H9 (cell line): ENCODE measurements at regions not wholly inside any gene's neighbourhood (a gene's known extent, or its start where the extent isn't known, plus 50 kb on each side); places are given as distances from the start of the nearest gene placed in this dataset.

Experiments used
- DNase-seq: peaks from one replicate; pipeline ENCODE4 v3.0.0-alpha.2; 2017
- H2AFZ ChIP-seq: one replicate; pipeline ENCODE4 v1.6.1; 2013; ENCODE audit warnings: mild to moderate bottlenecking, low read length, control low read depth, moderate library complexity
- H2AK5ac ChIP-seq: 2 replicates; pipeline ENCODE4 v1.6.1; 2013; ENCODE audit warnings: low read length, control low read depth, mixed read lengths; ENCODE audit not compliant: insufficient read length
- H2BK120ac ChIP-seq: one replicate; pipeline ENCODE4 v1.6.1; 2013; ENCODE audit warnings: low read depth, mild to moderate bottlenecking, low read length, control low read depth, inconsistent platforms; ENCODE audit not compliant: poor library complexity, severe bottlenecking
- H2BK12ac ChIP-seq: 2 replicates; pipeline ENCODE4 v1.6.1; 2013; ENCODE audit warnings: low read length, control low read depth, mixed read lengths, low read depth; ENCODE audit not compliant: insufficient read length
- H2BK15ac ChIP-seq: 2 replicates; pipeline ENCODE4 v1.6.1; 2013; ENCODE audit warnings: low read depth, low read length, control low read depth
- H2BK20ac ChIP-seq: one replicate; pipeline ENCODE4 v1.6.1; 2013; ENCODE audit warnings: low read depth, mild to moderate bottlenecking, low read length, control low read depth, inconsistent platforms; ENCODE audit not compliant: poor library complexity, severe bottlenecking
- H2BK5ac ChIP-seq: 2 replicates; pipeline ENCODE4 v1.6.1; 2013; ENCODE audit warnings: low read length, control low read depth, mixed read lengths; ENCODE audit not compliant: insufficient read length
- H3K14ac ChIP-seq: 2 replicates; pipeline ENCODE4 v1.6.1; 2013; ENCODE audit warnings: low read length, control low read depth; ENCODE audit not compliant: insufficient read depth
- H3K18ac ChIP-seq: 2 replicates; pipeline ENCODE4 v1.6.1; 2013; ENCODE audit warnings: low read depth, mild to moderate bottlenecking, mixed read lengths, low read length, control low read depth; ENCODE audit not compliant: insufficient read length
- H3K23ac ChIP-seq: 2 replicates; pipeline ENCODE4 v1.6.1; 2013; ENCODE audit warnings: low read length, control low read depth, mixed read lengths, low read depth; ENCODE audit not compliant: insufficient read length
- H3K23me2 ChIP-seq: 2 replicates; pipeline ENCODE4 v1.6.1; 2013; ENCODE audit warnings: low read depth, mild to moderate bottlenecking, mixed read lengths, low read length, control low read depth; ENCODE audit not compliant: insufficient read length, poor library complexity, severe bottlenecking
- H3K27ac ChIP-seq: 2 replicates; pipeline ENCODE4 v1.5.1; 2013; ENCODE audit warnings: low read length, control low read depth, mixed read lengths, low read depth; ENCODE audit not compliant: insufficient read length
- H3K27me3 ChIP-seq: 2 replicates; pipeline ENCODE4 v1.6.1; 2013; ENCODE audit warnings: low read length, control low read depth, inconsistent platforms; ENCODE audit not compliant: insufficient read depth
- H3K4ac ChIP-seq: 2 replicates; pipeline ENCODE4 v1.6.1; 2013; ENCODE audit warnings: low read depth, mild to moderate bottlenecking, control low read depth, inconsistent platforms, low read length, moderate library complexity
- H3K4me1 ChIP-seq: 2 replicates; pipeline ENCODE4 v1.6.1; 2013; ENCODE audit warnings: low read length, control low read depth, inconsistent platforms; ENCODE audit not compliant: insufficient read depth
- H3K4me2 ChIP-seq: 2 replicates; pipeline ENCODE4 v1.6.1; 2013; ENCODE audit warnings: low read length, control low read depth, mixed read lengths; ENCODE audit not compliant: insufficient read length, insufficient read depth
- H3K56ac ChIP-seq: 2 replicates; pipeline ENCODE4 v1.6.1; 2013; ENCODE audit warnings: low read depth, mild to moderate bottlenecking, mixed read lengths, low read length, control low read depth; ENCODE audit not compliant: insufficient read length
- H3K79me1 ChIP-seq: 2 replicates; pipeline ENCODE4 v1.6.1; 2013; ENCODE audit warnings: low read depth, mild to moderate bottlenecking, moderate library complexity, low read length, control low read depth, inconsistent platforms; ENCODE audit not compliant: insufficient read depth, poor library complexity, severe bottlenecking
- H3K79me2 ChIP-seq: 2 replicates; pipeline ENCODE4 v1.6.1; 2013; ENCODE audit warnings: low read length, control low read depth, inconsistent platforms; ENCODE audit not compliant: insufficient read depth
- H3K9ac ChIP-seq: 2 replicates; pipeline ENCODE4 v1.6.1; 2013; ENCODE audit warnings: low read length, control low read depth, mixed read lengths; ENCODE audit not compliant: insufficient read length; ENCODE audit errors: extremely low read depth
- H3K9me3 ChIP-seq: one replicate; pipeline ENCODE4 v1.6.1; 2013; ENCODE audit warnings: low read depth, low read length, inconsistent platforms; ENCODE audit not compliant: control insufficient read depth
- H3T11ph ChIP-seq: one replicate; pipeline ENCODE4 v1.6.1; 2013; ENCODE audit warnings: mild to moderate bottlenecking, low read length, control low read depth, inconsistent platforms
- H4K20me1 ChIP-seq: one replicate; pipeline ENCODE4 v1.6.1; 2013; ENCODE audit not compliant: control insufficient read depth, insufficient read length, insufficient read depth
- H4K5ac ChIP-seq: 2 replicates; pipeline ENCODE4 v1.6.1; 2013; ENCODE audit warnings: low read depth, mild to moderate bottlenecking, mixed read lengths, low read length, control low read depth; ENCODE audit not compliant: insufficient read length
- H4K8ac ChIP-seq: replicated peaks from 2 replicates; pipeline ENCODE4 v1.6.1; 2013; ENCODE audit warnings: low read length, control low read depth, mixed read lengths, low read depth; ENCODE audit not compliant: insufficient read length
- H4K91ac ChIP-seq: 2 replicates; pipeline ENCODE4 v1.6.1; 2013; ENCODE audit warnings: low read depth, mild to moderate bottlenecking, moderate library complexity, mixed read lengths, low read length, control low read depth; ENCODE audit not compliant: insufficient read length
- H3K27ac Mint-ChIP-seq, 3 experiments: 2 replicates in 2 of 3; 3 replicates in 1 of 3; pipeline ENCODE4 v1.8.0; 2020 to 2021; ENCODE audit warnings: mixed read lengths in 3 of 3, mild to moderate bottlenecking in 1 of 3, moderate library complexity in 1 of 3
- H3K27me3 Mint-ChIP-seq: 2 replicates; pipeline ENCODE4 v1.8.0; 2021; ENCODE audit warnings: low read depth, mild to moderate bottlenecking, moderate library complexity, mixed read lengths
- H3K36me3 Mint-ChIP-seq, 3 experiments: 2 replicates in 2 of 3; 3 replicates in 1 of 3; pipeline ENCODE4 v1.8.0; 2020 to 2021; ENCODE audit warnings: low read depth in 3 of 3, mixed read lengths in 3 of 3; ENCODE audit not compliant: insufficient read depth in 1 of 3
- H3K4me1 Mint-ChIP-seq, 2 experiments: 2 replicates each; pipeline ENCODE4 v1.8.0; 2020; ENCODE audit warnings: mixed read lengths in 2 of 2
- H3K4me3 Mint-ChIP-seq, 2 experiments: 2 replicates in 1 of 2; 3 replicates in 1 of 2; pipeline ENCODE4 v1.8.0; 2020 to 2021; ENCODE audit warnings: mild to moderate bottlenecking in 2 of 2, mixed read lengths in 2 of 2, moderate library complexity in 1 of 2
- H3K9me3 Mint-ChIP-seq, 2 experiments: 2 replicates in 1 of 2; 3 replicates in 1 of 2; pipeline ENCODE4 v1.8.0; 2020; ENCODE audit warnings: mild to moderate bottlenecking in 2 of 2, mixed read lengths in 2 of 2, moderate library complexity in 1 of 2
- CTCF ChIP-seq: fragments of 200-600 bp; sonication (generic); conservative IDR thresholded peaks from 3 replicates; pipeline ENCODE4 v1.8.0; 2021; ENCODE audit warnings: antibody characterized with exemption, mild to moderate bottlenecking
- WGBS: extraction: QIAGEN DNeasy Blood & Tissue Kit; methylation state at CpG from one replicate; pipeline ENCODE4 v1.1.7; 2013; ENCODE audit warnings: missing lambda C conversion rate, low lambda C conversion rate, mixed read lengths; ENCODE audit not compliant: insufficient read length; ENCODE audit errors: extremely low coverage; 5-methylcytosine and 5-hydroxymethylcytosine counted together

GRCh38 chr2:240288087-240288521 lies 147.4 kb upstream of the GPC1 start:
- H3K4me2 ChIP-seq, result no peak overlapping the region
- no peak overlapping the region for H3K56ac ChIP-seq
- no peaks in the 10 kb centered on the region for H3K27me3 ChIP-seq
- H3T11ph ChIP-seq, result no peak overlapping the region
- no peak overlapping the region for H3K4ac ChIP-seq
- H3K23me2 ChIP-seq, result no peaks in the 10 kb centered on the region
- H2BK20ac ChIP-seq, result no peak overlapping the region
- H3K14ac ChIP-seq, result no peak overlapping the region
- H3K9ac ChIP-seq, result no peak overlapping the region
- no peaks in the 10 kb centered on the region; the same call in 1 of the 2 replicates for H3K4me1 ChIP-seq
- H2AK5ac ChIP-seq, result no peak overlapping the region
- H2BK12ac ChIP-seq, result no peak overlapping the region
- no CpG with 5 or more reads among the region's 7 CpGs for WGBS
- H3K23ac ChIP-seq, result no peak overlapping the region
- H4K5ac ChIP-seq, result no peak overlapping the region
- no peaks in the 10 kb centered on the region for H4K20me1 ChIP-seq
- H3K9me3 Mint-ChIP-seq, result peaks cover 0 to under 1% of the 10 kb centered on the region in 2 experiments; a peak in 2 of 5 replicates
- peaks cover 15% of the 10 kb centered on the region for H3K27me3 Mint-ChIP-seq
- H3K27ac ChIP-seq, result no peak overlapping the region
- H3K79me2 ChIP-seq, result no peaks in the 10 kb centered on the region
- no peak overlapping the region for H2BK15ac ChIP-seq
- H4K8ac ChIP-seq, result no peak overlapping the region
- H3K27ac Mint-ChIP-seq, result no peak overlapping the region
- DNase-seq, result no peak
- TF ChIP-seq CTCF, result no peak
- H2BK5ac ChIP-seq, result no peak overlapping the region
- no peak overlapping the region for H4K91ac ChIP-seq
- no peaks in the 10 kb centered on the region for H3K36me3 Mint-ChIP-seq
- H3K9me3 ChIP-seq, result no peaks in the 10 kb centered on the region
- H3K79me1 ChIP-seq, result no peaks in the 10 kb centered on the region
- H3K4me3 Mint-ChIP-seq, result no peak overlapping the region
- no peak overlapping the region for H3K18ac ChIP-seq
- H2BK120ac ChIP-seq, result no peak overlapping the region
- peaks cover 21% of the 10 kb centered on the region in 2 experiments for H3K4me1 Mint-ChIP-seq
- H2AFZ ChIP-seq, result no peak overlapping the region
